HG03175 (cell line): ENCODE measurements at regions not wholly inside any gene's neighbourhood (a gene's known extent, or its start where the extent isn't known, plus 50 kb on each side); places are given as distances from the start of the nearest gene placed in this dataset.

Source experiments
- ATAC-seq: cut with Tn5 transposase; IDR thresholded peaks from one replicate; pipeline ENCODE4 v1.9.1; 2021; ENCODE audit warnings: mild to moderate bottlenecking, moderate library complexity; ENCODE audit not compliant: unreplicated experiment

DNA sequence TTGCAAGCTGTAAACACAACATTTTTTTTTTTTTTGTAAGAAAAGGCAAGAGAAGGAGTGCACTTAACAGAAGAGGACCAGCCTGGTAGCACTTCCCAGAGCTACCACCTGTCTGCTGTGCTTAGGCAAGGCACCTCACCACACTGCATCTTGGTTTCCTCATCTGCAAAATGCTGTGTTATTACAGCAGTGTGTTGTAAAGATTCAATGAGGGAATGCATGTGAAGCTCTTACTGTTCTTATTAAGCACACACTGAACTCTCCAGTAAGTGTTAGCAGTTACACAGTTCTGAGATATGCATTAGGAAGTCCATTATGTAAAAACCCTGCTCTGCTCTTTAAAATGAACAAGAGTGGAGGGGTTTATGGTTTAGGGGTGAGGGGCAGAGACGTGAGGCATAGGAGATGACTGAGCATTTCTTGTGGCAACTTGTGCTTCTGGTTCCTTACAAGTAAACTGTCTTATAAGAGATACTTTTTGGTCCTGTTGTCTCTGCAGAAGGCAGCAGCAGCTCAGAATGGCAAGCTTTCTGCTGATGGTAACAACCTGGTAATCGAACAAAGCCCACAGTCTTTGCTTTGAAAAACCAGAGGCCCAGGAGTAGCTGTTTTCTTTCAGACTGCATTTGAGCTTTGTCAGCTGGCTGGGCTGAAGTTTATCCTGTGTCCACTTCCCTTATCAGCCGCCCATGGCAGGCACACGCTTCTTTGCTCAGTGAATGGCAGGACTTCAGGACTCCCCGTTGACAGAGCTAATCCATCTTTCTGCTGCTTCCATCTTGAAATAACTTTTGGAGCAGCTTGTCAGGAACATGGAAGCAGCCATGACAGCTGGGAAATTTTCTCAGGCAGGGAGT lies 98.8 kb upstream of the BMPER start:
- no peak for ATAC-seq

DNA sequence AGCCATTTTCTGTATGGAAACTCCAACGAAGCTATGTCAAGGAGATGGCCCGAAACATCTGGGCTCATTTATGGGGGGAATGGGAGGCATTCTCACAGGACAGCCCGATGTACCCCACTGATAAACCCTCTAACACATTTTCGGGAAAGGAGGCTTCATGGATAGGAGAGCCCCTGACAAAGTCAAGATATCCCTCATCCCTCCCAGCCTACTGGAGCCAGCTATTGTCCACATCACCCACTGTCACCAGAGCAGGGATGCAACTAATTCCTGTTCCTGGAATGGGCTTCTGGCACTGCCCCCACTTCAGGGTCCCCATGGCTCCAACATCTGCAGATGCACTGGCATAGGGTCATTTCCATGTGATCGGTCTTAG lies 98.2 kb upstream of the BMPER start:
- ATAC-seq = no peak

DNA sequence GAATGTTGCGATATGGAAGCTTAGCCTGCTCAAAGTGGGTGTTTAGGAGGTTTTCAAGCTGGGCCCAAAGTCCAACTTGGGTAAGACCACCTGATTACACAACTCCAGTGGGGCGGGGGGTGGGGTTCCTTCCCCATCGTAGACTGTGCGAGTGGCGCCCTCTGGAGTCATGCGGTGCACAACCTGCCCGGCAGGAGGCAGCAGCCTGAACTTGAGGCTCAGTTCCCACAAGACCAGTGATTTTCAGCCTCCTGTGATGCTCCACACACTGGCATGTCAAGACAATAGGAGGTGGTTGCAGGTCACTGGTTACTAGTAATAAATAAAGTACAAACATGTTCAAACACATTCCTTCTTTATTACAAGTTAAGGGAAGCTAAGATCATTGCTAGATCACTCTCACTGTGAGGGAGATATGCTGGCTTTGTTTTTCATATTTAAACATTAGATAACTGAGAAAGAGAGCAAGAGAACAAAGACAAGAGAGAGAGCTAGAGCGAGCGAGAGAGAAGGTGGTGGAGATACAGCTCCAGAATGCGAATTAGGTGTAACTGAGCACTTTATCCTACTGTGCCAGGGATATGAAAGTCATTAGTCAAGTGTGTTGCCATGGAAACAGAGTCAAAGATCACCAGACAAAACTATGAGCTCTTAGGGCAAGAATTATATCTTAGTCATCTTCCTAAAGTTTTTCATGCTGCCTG lies 97.4 kb upstream of the BMPER start:
- ATAC-seq = no peak

DNA sequence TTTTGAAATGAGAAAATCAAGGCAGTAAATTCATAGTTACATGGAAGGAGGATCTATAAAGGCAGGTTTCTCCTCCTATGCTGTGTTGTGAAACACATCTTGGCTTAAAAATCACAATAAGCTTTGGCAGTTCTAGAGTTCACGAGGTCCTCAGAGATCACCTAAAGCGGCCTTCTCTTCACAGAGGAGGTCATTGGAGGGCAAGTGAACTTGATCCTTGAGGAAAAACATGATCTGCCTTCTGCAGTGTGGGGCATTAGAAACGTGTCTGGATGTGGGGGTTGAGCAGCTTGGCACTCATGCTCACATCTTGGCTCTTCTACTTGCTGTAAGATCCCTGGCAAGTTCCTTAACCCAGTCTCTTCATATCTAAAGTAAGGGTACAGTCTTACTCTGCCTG lies 96.1 kb upstream of the BMPER start:
- no peak for ATAC-seq

GRCh38 chr7:33810356-33810755 lies 95.0 kb upstream of the BMPER start:
- no peak for ATAC-seq

GRCh38 chr7:33813331-33813730 lies 92.0 kb upstream of the BMPER start:
- ATAC-seq = no peak

DNA sequence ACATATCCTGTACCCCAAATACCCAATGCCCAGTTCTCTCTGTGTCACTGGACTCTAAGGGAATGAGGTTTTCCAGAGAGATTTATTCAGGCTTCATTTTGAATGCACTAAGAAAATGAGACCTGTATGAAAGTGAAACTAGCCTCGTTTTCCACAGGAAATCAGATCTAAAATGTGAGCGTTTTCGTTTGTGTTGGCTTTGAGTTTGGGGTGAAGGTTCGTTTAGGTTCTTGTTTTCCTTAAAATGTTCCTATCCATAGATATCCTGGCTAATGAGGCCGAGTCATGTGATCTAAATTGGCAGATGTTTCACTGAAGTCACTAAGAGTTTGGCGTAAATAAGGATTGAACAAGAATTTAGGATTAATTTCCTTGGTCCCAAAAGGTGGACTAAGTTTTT lies 90.9 kb upstream of the BMPER start:
- ATAC-seq = no peak

GRCh38 chr7:33814936-33815335 lies 90.4 kb upstream of the BMPER start:
- no peak for ATAC-seq

DNA sequence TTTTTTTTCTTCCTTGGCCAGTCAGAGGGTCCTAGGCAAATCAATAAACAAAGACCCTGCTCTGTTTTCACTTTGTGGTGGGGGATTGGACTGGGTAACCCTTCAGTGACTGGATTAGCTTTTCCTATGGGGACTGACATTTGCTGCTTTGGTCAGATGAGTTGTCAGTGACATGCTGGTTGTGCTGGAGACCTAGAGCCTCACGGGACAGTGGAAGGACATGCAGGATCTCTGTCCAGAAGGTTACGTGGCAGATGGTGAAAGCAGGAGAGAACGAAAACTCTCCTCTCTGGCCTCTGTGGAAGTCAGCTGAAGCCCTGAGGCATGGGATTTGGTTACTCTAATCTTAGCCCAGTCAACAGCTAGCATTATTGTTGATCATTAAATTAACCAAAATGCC lies 90.0 kb upstream of the BMPER start:
- no peak for ATAC-seq

GRCh38 chr7:33816106-33816505 lies 89.2 kb upstream of the BMPER start:
- no peak for ATAC-seq

GRCh38 chr7:33819658-33820057 lies 85.7 kb upstream of the BMPER start:
- no peak for ATAC-seq

DNA sequence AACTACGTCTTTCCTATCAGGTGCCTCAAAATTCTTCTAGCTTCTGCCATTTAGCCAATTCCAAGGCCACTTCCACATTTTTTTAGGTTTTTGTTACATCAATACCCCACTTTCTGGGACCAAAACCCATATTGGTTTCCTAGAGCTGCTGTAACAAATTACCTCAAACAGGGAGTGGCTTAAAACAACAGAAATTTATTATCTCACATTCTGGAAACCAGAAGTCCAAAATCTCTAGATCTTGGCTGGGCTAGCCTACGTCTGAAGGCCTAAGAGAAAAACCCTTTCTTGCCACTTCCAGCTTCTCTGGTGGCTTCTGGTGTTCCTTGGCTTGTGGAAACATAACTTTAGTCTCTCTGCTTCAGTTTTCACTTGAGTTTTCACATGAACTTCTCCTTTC lies 85.1 kb upstream of the BMPER start:
- no peak for ATAC-seq

DNA sequence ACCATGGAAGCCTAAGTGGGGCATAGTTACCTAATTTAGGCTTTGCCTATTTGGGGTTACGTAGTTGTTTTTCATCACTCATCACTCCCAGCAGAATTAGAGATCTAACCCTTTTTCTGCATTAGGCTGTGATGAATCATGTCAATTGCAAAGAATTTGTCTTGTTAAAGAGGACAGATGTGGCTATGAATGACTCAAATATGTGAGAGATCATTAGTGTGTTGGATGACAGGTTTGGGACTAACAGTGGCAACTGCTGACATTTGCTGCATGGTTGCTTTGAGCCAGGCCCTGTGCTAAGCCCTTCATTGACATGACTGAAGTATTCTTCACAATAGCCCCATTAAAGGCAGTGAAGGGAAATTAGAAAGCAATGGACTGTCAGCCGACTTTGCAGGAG lies 83.4 kb upstream of the BMPER start:
- no peak for ATAC-seq

DNA sequence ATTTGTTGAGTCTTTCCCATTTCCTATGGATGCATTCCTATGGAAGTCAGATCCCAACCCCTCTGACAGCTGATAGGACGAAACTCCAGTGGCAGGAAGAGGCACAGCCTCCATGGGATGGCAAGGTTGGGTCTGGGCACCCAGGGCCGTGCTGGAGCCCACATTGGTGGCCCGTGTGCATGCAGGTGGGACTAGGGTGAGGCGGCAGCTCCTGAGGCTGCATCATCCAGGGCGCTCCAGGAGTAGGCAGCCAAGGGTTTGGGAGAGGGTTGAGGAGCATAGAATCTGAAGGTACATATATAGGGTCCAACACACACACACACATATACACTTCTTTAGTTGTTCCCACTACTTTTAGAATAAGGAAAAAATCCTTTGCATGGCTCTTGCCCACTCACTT lies 81.4 kb upstream of the BMPER start:
- no peak for ATAC-seq

GRCh38 chr7:33824911-33825459 lies 80.4 kb upstream of the BMPER start:
- ATAC-seq = no peak

GRCh38 chr7:33825644-33826043 lies 79.7 kb upstream of the BMPER start:
- ATAC-seq = no peak

DNA sequence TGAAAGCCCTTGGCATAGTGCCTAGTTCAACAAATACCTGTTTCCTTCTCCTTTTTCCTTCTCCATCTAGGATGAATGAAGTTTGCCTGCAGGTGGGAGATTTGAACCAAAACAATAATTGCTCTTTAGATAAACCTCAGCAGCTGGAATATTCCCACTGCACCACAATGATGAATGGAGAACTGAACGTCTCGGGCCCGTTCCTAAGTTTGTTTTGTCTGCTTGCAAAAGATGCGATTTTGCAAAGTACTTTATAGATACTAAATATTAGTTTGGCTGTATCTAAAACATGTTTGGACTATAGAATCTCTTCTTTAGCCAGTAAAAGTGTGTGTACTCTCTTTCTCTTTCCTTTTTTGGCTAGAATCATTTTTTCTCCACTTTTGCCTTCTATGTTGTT lies 75.8 kb upstream of the BMPER start:
- no peak for ATAC-seq

- ATAC-seq = no peak
These were observed 73.8 kb upstream of the BMPER start for GRCh38 chr7:33831389-33832141.

- no peak for ATAC-seq
These were observed 73.0 kb upstream of the BMPER start for GRCh38 chr7:33832271-33832721.

GRCh38 chr7:33836797-33837355 lies 68.5 kb upstream of the BMPER start:
- ATAC-seq = no peak

DNA sequence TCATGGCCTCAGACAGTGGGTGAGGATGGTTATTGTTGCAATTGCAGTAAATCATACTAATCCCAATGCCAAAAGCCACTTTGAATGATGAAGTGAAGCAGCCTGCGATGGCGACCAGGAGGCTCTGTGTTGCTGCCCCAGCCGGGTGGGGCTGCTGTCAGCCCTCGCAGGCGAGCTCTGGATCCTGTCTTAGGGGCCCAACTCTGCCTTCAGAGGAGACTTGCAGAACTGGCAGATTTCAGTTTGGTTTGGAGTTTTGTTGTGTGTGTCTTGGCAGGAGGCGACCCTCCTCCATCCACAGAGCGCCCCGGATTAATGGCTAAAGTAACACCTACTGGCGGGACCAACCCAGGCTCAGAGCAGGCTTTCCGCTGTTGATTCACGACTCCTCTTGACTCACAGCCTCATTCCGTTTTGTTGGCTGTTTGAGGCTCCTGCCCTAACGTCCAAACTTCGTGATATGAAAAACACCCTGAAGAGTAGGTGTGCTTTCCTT lies 67.9 kb upstream of the BMPER start:
- ATAC-seq = no peak
